OCI-LY7 (cell line): ENCODE measurements at regions not wholly inside any gene's neighbourhood (a gene's known extent, or its start where the extent isn't known, plus 50 kb on each side); places are given as distances from the start of the nearest gene placed in this dataset.

ENCODE experiments used
- BruUV-seq: library from RNA; stranded (reverse); fragments of 400-500 nt; replicated peaks from 2 replicates; lab custom pipeline; 2021; lab: Mats Ljungman, UMichigan
- CTCF ChIA-PET: fragments of 300-600 bp; sonication (Branson Sonifier 250); formaldehyde crosslinking; loops from one replicate; lab custom pipeline; 2022; ENCODE audit warnings: antibody characterized with exemption; ENCODE audit not compliant: unreplicated experiment; lab: Charles Lee
- POLR2A ChIA-PET: fragments of 300-600 bp; sonication (Branson Sonifier 250); formaldehyde crosslinking; loops from one replicate; lab custom pipeline; 2022; ENCODE audit warnings: antibody characterized with exemption; lab: Charles Lee
- DNase-seq: peaks from one replicate; pipeline ENCODE4 v3.0.0-alpha.2; 2015; ENCODE audit warnings: low spot score
- H2AFZ ChIP-seq: fragments of 200-600 bp; sonication (generic), shearing (Covaris generic); 2 replicates; pipeline ENCODE4 v1.6.1; 2014; ENCODE audit warnings: mild to moderate bottlenecking, antibody characterized with exemption, low read length, moderate library complexity
- H3K27ac ChIP-seq: fragments of 200-600 bp; sonication (generic); 2 replicates; pipeline ENCODE4 v1.5.1; 2014; ENCODE audit warnings: mixed run types, low read depth, mild to moderate bottlenecking, moderate library complexity, low read length, inconsistent platforms; ENCODE audit not compliant: poor library complexity, severe bottlenecking
- H3K36me3 ChIP-seq: fragments of 200-600 bp; sonication (generic); 2 replicates; pipeline ENCODE4 v1.6.1; 2014; ENCODE audit warnings: mild to moderate bottlenecking, antibody characterized with exemption, low read length, moderate library complexity, mixed read lengths; ENCODE audit not compliant: insufficient read depth
- H3K4me1 ChIP-seq: fragments of 200-600 bp; sonication (generic); 2 replicates; pipeline ENCODE4 v1.5.1; 2014; ENCODE audit warnings: mild to moderate bottlenecking, low read length; ENCODE audit not compliant: insufficient read depth, poor library complexity, severe bottlenecking
- H3K4me2 ChIP-seq: fragments of 200-600 bp; sonication (generic); 2 replicates; pipeline ENCODE4 v1.6.1; 2014; ENCODE audit warnings: mild to moderate bottlenecking, low read length
- H3K4me3 ChIP-seq: fragments of 200-600 bp; sonication (generic); 2 replicates; pipeline ENCODE4 v1.5.1; 2014; ENCODE audit warnings: mild to moderate bottlenecking, low read depth, low read length; ENCODE audit not compliant: poor library complexity, severe bottlenecking
- H3K79me2 ChIP-seq: fragments of 200-600 bp; sonication (generic); 2 replicates; pipeline ENCODE4 v1.6.1; 2016; ENCODE audit warnings: low read depth, mild to moderate bottlenecking, low read length, moderate library complexity, mixed read lengths; ENCODE audit not compliant: insufficient read depth
- H3K9me2 ChIP-seq: fragments of 200-600 bp; sonication (generic); 2 replicates; pipeline ENCODE4 v1.6.1; 2016; ENCODE audit warnings: mild to moderate bottlenecking, low read length, mixed read lengths; ENCODE audit not compliant: insufficient read depth
- H3K9me3 ChIP-seq: fragments of 200-600 bp; sonication (generic); 2 replicates; pipeline ENCODE4 v1.6.1; 2014; ENCODE audit warnings: mild to moderate bottlenecking, mixed run types, low read length, mixed read lengths
- H4K20me1 ChIP-seq: fragments of 200-600 bp; sonication (generic); 2 replicates; pipeline ENCODE4 v1.6.1; 2014; ENCODE audit warnings: mild to moderate bottlenecking, antibody characterized with exemption, low read length, moderate library complexity, mixed read lengths; ENCODE audit not compliant: insufficient read depth
- EZH2phosphoT487 ChIP-seq: fragments of 200-600 bp; sonication (generic); IDR thresholded peaks from 2 replicates; pipeline ENCODE4 v1.6.1; 2018; ENCODE audit warnings: low read depth, borderline replicate concordance, mild to moderate bottlenecking, mixed run types, antibody characterized with exemption, low read length, moderate library complexity, mixed read lengths
- intact Hi-C: fragments of 100-400 bp; cut with micrococcal nuclease; formaldehyde crosslinking; loops from one replicate; pipeline ENCODE4 v1.10.0; 2022; ENCODE audit not compliant: unreplicated experiment
- TF ChIP-seq, protein P1 (sequence below): fragments of 200-600 bp; sonication (generic); conservative IDR thresholded peaks from 2 replicates; pipeline ENCODE4 v1.5.1; 2014; ENCODE audit warnings: mild to moderate bottlenecking, antibody characterized with exemption, low read length, moderate library complexity, mixed read lengths

DNA sequence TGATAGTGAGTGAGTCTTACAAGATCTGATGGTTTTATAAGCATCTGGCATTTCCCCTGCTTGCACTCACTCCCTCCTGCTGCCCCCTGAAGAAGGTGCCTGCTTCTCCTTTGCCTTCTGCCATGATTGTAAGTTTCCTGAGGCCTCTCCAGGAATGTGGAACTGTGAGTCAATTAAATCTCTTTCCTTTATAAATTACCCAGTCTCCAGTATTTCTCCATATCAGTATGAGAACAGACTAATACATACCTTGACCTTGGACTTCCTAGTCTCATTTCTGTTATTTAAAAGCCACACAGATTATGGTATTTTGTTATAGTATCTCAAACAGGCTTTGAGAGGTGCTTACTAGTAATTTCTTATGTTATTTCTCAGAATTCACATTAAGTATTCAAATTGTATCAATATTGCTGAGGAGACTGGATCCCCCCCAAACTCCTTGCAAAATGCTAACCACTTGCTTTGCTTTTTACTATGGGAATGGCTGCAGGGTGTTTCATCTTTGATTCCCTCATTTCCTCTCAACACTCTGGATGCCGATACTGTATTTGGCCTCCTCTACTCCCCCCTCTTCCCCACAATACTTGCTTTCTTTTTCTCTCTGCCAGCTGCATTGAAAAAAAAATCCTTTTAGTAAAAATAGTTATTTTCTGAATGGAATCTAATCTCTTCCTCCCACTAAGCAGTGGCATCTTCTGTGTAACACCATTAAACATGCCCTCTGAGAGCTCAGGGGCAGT, 96.9 kb upstream of the WLS start:
- Histone ChIP-seq H3K36me3 (no peaks in the 10 kb centered on the region), H2AFZ (no peak overlapping the region), H4K20me1 (no peaks in the 10 kb centered on the region), H3K79me2 (no peaks in the 10 kb centered on the region), H3K27ac (no peak overlapping the region), H3K4me1 (no peaks in the 10 kb centered on the region), H3K4me3 (no peak overlapping the region), H3K9me2 (no peaks in the 10 kb centered on the region), H3K9me3 (no peaks in the 10 kb centered on the region), H3K4me2 (no peak overlapping the region)
- TF ChIP-seq, protein P1, sequence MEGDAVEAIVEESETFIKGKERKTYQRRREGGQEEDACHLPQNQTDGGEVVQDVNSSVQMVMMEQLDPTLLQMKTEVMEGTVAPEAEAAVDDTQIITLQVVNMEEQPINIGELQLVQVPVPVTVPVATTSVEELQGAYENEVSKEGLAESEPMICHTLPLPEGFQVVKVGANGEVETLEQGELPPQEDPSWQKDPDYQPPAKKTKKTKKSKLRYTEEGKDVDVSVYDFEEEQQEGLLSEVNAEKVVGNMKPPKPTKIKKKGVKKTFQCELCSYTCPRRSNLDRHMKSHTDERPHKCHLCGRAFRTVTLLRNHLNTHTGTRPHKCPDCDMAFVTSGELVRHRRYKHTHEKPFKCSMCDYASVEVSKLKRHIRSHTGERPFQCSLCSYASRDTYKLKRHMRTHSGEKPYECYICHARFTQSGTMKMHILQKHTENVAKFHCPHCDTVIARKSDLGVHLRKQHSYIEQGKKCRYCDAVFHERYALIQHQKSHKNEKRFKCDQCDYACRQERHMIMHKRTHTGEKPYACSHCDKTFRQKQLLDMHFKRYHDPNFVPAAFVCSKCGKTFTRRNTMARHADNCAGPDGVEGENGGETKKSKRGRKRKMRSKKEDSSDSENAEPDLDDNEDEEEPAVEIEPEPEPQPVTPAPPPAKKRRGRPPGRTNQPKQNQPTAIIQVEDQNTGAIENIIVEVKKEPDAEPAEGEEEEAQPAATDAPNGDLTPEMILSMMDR: no peak
- no peak for TF ChIP-seq EZH2phosphoT487
- no TSS peak for BruUV-seq
- DNase-seq: no peak
- ChIA-PET CTCF (no interaction called here), POLR2A (interaction anchor here (0.6 kb wide), 1 partner anchor 55 kb away, joined by 4 read pairs; no protein-coding TSS in a partner anchor)
- intact Hi-C loops: no loop called here

DNA sequence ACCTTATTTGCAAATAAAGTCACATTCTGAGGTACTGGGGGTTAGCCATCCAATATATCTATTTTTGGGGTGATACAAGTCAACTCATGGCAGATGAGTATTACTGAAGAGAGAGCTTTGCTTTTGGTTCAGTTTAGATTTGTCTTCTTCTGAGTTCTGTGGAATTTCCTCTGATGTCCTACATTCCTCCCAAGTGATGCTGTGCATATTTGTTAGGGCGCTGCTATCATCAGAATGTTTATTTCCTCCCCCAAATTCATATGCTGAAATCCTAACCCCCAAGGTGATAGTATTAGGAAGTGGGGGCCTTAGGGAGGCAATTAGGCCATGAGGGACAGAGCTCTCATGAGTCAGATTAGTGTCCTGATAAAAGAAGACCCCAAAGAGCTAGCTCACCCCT, 96.2 kb upstream of the WLS start:
- no peak for DNase-seq
- Histone ChIP-seq H3K36me3 (no peaks in the 10 kb centered on the region), H3K9me3 (no peaks in the 10 kb centered on the region), H2AFZ (no peak overlapping the region), H3K4me3 (no peak overlapping the region), H3K4me2 (no peak overlapping the region), H3K4me1 (no peaks in the 10 kb centered on the region), H3K9me2 (no peaks in the 10 kb centered on the region), H3K27ac (no peak overlapping the region), H3K79me2 (no peaks in the 10 kb centered on the region), H4K20me1 (no peaks in the 10 kb centered on the region)
- POLR2A ChIA-PET: no interaction called here
- TF ChIP-seq, protein P1: no peak
- no peak for TF ChIP-seq EZH2phosphoT487
- CTCF ChIA-PET: no interaction called here
- intact Hi-C loops: no loop called here
- BruUV-seq: no TSS peak

DNA sequence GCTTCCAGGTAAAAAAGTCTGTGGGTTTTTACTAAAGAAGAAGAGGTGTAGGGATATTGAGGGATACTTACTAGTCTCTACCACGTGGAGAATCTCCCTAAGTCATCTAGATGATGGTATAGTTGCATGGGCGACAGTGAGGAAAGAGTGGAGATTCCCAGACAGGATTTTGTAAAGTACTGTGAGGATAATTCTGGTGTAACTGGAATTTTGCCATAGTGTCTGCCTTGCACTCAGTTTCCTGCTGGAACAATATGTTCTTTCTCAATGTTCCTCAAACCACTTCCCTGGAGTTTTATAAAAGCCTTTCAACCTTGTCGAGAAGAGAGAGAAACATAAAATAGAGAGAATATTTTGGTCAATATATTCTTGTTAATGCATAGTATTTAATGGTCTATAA, 95.1 kb upstream of the WLS start:
- H4K20me1 ChIP-seq: no peaks in the 10 kb centered on the region
- H3K79me2 ChIP-seq: no peaks in the 10 kb centered on the region
- DNase-seq: no peak
- intact Hi-C loops: no loop called here
- H2AFZ ChIP-seq: no peak overlapping the region
- no peak overlapping the region for H3K4me3 ChIP-seq
- H3K9me3 ChIP-seq: no peaks in the 10 kb centered on the region
- H3K4me1 ChIP-seq: no peaks in the 10 kb centered on the region
- H3K27ac ChIP-seq: no peak overlapping the region
- H3K36me3 ChIP-seq: no peaks in the 10 kb centered on the region
- no peak overlapping the region for H3K4me2 ChIP-seq
- POLR2A ChIA-PET: no interaction called here
- H3K9me2 ChIP-seq: no peaks in the 10 kb centered on the region
- CTCF ChIA-PET: no interaction called here
- no peak for TF ChIP-seq EZH2phosphoT487
- TF ChIP-seq, protein P1: no peak
- no TSS peak for BruUV-seq
